CD14-positive monocyte (primary cell): ENCODE measurements at regions not wholly inside any gene's neighbourhood (a gene's known extent, or its start where the extent isn't known, plus 50 kb on each side); places are given as distances from the start of the nearest gene placed in this dataset.

Source experiments
- DNase-seq, 3 donors: peaks; one replicate each; pipeline ENCODE4 v3.0.0-alpha.2; 2011 to 2022
- H2AFZ ChIP-seq: 2 replicates; pipeline ENCODE4 v1.6.0; 2012; ENCODE audit warnings: mild to moderate bottlenecking, low read depth, low read length, inconsistent platforms; ENCODE audit not compliant: insufficient read depth, poor library complexity, severe bottlenecking
- H3K27ac ChIP-seq, 2 donors: 1 replicate in 1 of 2; 2 replicates in 1 of 2; pipeline ENCODE4 v1.5.1; 2012 to 2013; ENCODE audit warnings: low read length in 2 of 2, control low read depth in 1 of 2, inconsistent platforms in 1 of 2, low read depth in 1 of 2, mild to moderate bottlenecking in 1 of 2
- H3K27me3 ChIP-seq, 2 donors: one replicate each; pipeline versions ENCODE4 v1.6.0 to v1.6.1; 2011 to 2013; ENCODE audit warnings: low read length in 2 of 2; ENCODE audit not compliant: control insufficient read depth in 2 of 2, insufficient read depth in 2 of 2
- H3K36me3 ChIP-seq, 2 donors: replicated peaks in 1 of 2; 1 replicate in 1 of 2; 2 replicates in 1 of 2; pipeline versions ENCODE4 v1.5.1 to v1.6.1; 2012 to 2013; ENCODE audit warnings: low read length in 2 of 2, control low read depth in 1 of 2, inconsistent platforms in 1 of 2, mild to moderate bottlenecking in 1 of 2; ENCODE audit not compliant: insufficient read depth in 2 of 2, control insufficient read depth in 1 of 2
- H3K4me1 ChIP-seq, 2 donors: 1 replicate in 1 of 2; 2 replicates in 1 of 2; pipeline versions ENCODE4 v1.5.1 to v1.6.1; 2012 to 2013; ENCODE audit warnings: low read length in 2 of 2, control low read depth in 1 of 2, inconsistent platforms in 1 of 2, mild to moderate bottlenecking in 1 of 2, moderate library complexity in 1 of 2; ENCODE audit not compliant: insufficient read depth in 2 of 2, control insufficient read depth in 1 of 2
- H3K4me2 ChIP-seq: replicated peaks from 2 replicates; pipeline ENCODE3; 2012; ENCODE audit warnings: low read length, moderate library complexity, mild to moderate bottlenecking; ENCODE audit not compliant: poor library complexity, severe bottlenecking; ENCODE audit errors: extremely low read depth
- H3K4me3 ChIP-seq, 3 experiments: fragments of 200-600 bp in 1 of 3; sonication (generic) in 1 of 3; replicated peaks in 1 of 3; 1 replicate in 2 of 3; 2 replicates in 1 of 3; pipeline ENCODE4 v1.5.1; 2011 to 2013; ENCODE audit warnings: low read length in 3 of 3, mild to moderate bottlenecking in 3 of 3, control low read depth in 2 of 3, low read depth in 2 of 3, inconsistent platforms in 1 of 3, moderate library complexity in 1 of 3
- H3K79me2 ChIP-seq: 2 replicates; pipeline ENCODE4 v1.6.0; 2012; ENCODE audit warnings: mild to moderate bottlenecking, control low read depth, inconsistent platforms, low read length, moderate library complexity; ENCODE audit not compliant: insufficient read depth
- H3K9ac ChIP-seq: 2 replicates; pipeline ENCODE4 v1.6.0; 2017; ENCODE audit warnings: low read length, mild to moderate bottlenecking; ENCODE audit not compliant: insufficient read depth, poor library complexity, severe bottlenecking
- H3K9me3 ChIP-seq, 2 donors: replicated peaks in 1 of 2; 1 replicate in 1 of 2; 2 replicates in 1 of 2; pipeline versions ENCODE4 v1.5.1 to v1.6.1; 2012 to 2013; ENCODE audit warnings: low read length in 2 of 2, control low read depth in 1 of 2; ENCODE audit not compliant: control insufficient read depth in 1 of 2, insufficient read depth in 1 of 2
- H4K20me1 ChIP-seq: 2 replicates; pipeline ENCODE4 v1.6.0; 2012; ENCODE audit warnings: mild to moderate bottlenecking, low read length, control low read depth, moderate library complexity; ENCODE audit not compliant: insufficient read depth
- H3K27ac Mint-ChIP-seq, 7 donors: one replicate each; pipeline ENCODE4 v1.8.0; 2020; ENCODE audit warnings: mild to moderate bottlenecking in 7 of 7, mixed read lengths in 7 of 7, moderate library complexity in 6 of 7, inconsistent platforms in 2 of 7
- H3K27me3 Mint-ChIP-seq, 3 donors: one replicate each; pipeline ENCODE4 v1.8.0; 2021 to 2022; ENCODE audit warnings: low read depth in 3 of 3, mild to moderate bottlenecking in 3 of 3, mixed read lengths in 3 of 3, moderate library complexity in 3 of 3, inconsistent platforms in 1 of 3
- H3K36me3 Mint-ChIP-seq, 2 donors: one replicate each; pipeline ENCODE4 v1.8.0; 2020; ENCODE audit warnings: mixed read lengths in 2 of 2, inconsistent platforms in 1 of 2, mild to moderate bottlenecking in 1 of 2
- H3K4me1 Mint-ChIP-seq: one replicate; pipeline ENCODE4 v1.8.0; 2020; ENCODE audit warnings: mild to moderate bottlenecking, mixed read lengths
- H3K4me3 Mint-ChIP-seq, 2 donors: one replicate each; pipeline ENCODE4 v1.8.0; 2020; ENCODE audit warnings: mild to moderate bottlenecking in 2 of 2, mixed read lengths in 2 of 2, moderate library complexity in 1 of 2
- H3K9me3 Mint-ChIP-seq, 7 donors: one replicate each; pipeline ENCODE4 v1.8.0; 2020 to 2022; ENCODE audit warnings: mixed read lengths in 7 of 7, mild to moderate bottlenecking in 6 of 7, moderate library complexity in 6 of 7, inconsistent platforms in 2 of 7
- CTCF ChIP-seq: fragments of 200-600 bp; IDR thresholded peaks from one replicate; pipeline ENCODE4 v1.8.0; 2022; ENCODE audit warnings: antibody characterized with exemption, mild to moderate bottlenecking
- WGBS: methylation state at CpG from one replicate; pipeline ENCODE4 v1.1.5; 2013; ENCODE audit warnings: missing lambda C conversion rate; ENCODE audit not compliant: insufficient coverage; 5-methylcytosine and 5-hydroxymethylcytosine counted together
- intact Hi-C, 2 donors: fragments of 100-400 bp; cut with micrococcal nuclease; formaldehyde crosslinking; loops; one replicate each; pipeline versions ENCODE4 v1.15.0 to v1.15.1; 2023

- H3K4me2 ChIP-seq, result no peak overlapping the region
- H3K36me3 ChIP-seq, result no peaks in the 10 kb centered on the region
- H3K27ac Mint-ChIP-seq, result no peak overlapping the region
- no peak overlapping the region for H3K27ac ChIP-seq
- no peaks in the 10 kb centered on the region for H3K36me3 Mint-ChIP-seq
- H4K20me1 ChIP-seq, result no peaks in the 10 kb centered on the region
- no peaks in the 10 kb centered on the region for H3K27me3 ChIP-seq
- H2AFZ ChIP-seq, result no peak overlapping the region
- DNase-seq, result no peak
- H3K4me3 ChIP-seq, result no peak overlapping the region
- H3K4me1 ChIP-seq, result no peaks in the 10 kb centered on the region
- no peak overlapping the region for H3K4me3 Mint-ChIP-seq
- no peaks in the 10 kb centered on the region for H3K4me1 Mint-ChIP-seq
- no peaks in the 10 kb centered on the region for H3K9me3 ChIP-seq
- WGBS, result 83% methylated on average over 1 of the region's 7 CpGs
- H3K9me3 Mint-ChIP-seq, result peaks cover 0 to 10% (median 4%) of the 10 kb centered on the region in 7 donors
- TF ChIP-seq CTCF, result no peak
- no peaks in the 10 kb centered on the region for H3K79me2 ChIP-seq
- H3K27me3 Mint-ChIP-seq, result no peaks in the 10 kb centered on the region
- intact Hi-C loops, result no loop called here
- H3K9ac ChIP-seq, result no peak overlapping the region
These were observed 1227.3 kb downstream of the PLA2G4A start for GRCh38 chr1:188056011-188056410.

GRCh38 chr1:188058801-188059200 lies 1230.1 kb downstream of the PLA2G4A start:
- Histone ChIP-seq H3K27ac (no peak overlapping the region), H3K79me2 (no peaks in the 10 kb centered on the region), H2AFZ (no peak overlapping the region), H3K4me3 (no peak overlapping the region), H4K20me1 (no peaks in the 10 kb centered on the region), H3K36me3 (no peaks in the 10 kb centered on the region), H3K9ac (no peak overlapping the region), H3K27me3 (no peaks in the 10 kb centered on the region), H3K9me3 (no peaks in the 10 kb centered on the region), H3K4me2 (no peak overlapping the region), H3K4me1 (no peaks in the 10 kb centered on the region)
- H3K27me3 Mint-ChIP-seq, result no peaks in the 10 kb centered on the region
- TF ChIP-seq CTCF, result no peak
- H3K9me3 Mint-ChIP-seq, result peaks cover 0 to 7% (median 4%) of the 10 kb centered on the region in 7 donors
- H3K27ac Mint-ChIP-seq, result no peak overlapping the region
- intact Hi-C loops, result no loop called here
- H3K36me3 Mint-ChIP-seq, result no peaks in the 10 kb centered on the region
- no peak overlapping the region for H3K4me3 Mint-ChIP-seq
- no CpG with 5 or more reads among the region's 1 CpG for WGBS
- no peaks in the 10 kb centered on the region for H3K4me1 Mint-ChIP-seq
- no peak for DNase-seq
